ENCODE measurements at regions not wholly inside any gene's neighbourhood (a gene's known extent, or its start where the extent isn't known, plus 50 kb on each side); places are given as distances from the start of the nearest gene placed in this dataset.

DNA sequence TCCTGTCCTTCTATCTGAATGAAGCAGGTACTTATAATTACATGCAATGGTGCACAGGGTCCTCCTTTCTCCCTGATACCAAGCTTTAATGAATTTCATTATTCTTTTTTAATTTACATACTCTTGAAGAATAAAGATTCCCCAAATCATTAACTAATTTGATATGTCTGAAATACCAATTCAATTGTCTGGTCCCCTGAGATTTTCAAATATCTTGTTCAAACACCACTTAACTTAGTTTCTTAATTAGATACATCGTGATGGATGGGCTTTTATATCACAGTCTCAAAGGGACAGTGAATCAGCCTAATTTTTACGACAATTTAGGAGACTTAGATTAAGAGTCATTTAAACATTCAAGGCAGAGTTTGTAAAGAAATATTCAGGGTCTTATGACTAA, 1054.6 kb downstream of the PLA2G4A start:
- no peak overlapping the region for H3K9ac ChIP-seq (ENCODE audit: low read length)
- no peaks in the 10 kb centered on the region for H3K36me3 ChIP-seq (replicated peaks; ENCODE audit: insufficient read depth, low read length)
- H3K4me3 ChIP-seq (ENCODE audit: low read length): no peak overlapping the region
- H3K27me3 ChIP-seq (replicated peaks; ENCODE audit: insufficient read depth, low read length): no peaks in the 10 kb centered on the region
- no peak overlapping the region for H3K27ac ChIP-seq (ENCODE audit: low read length)
- H3K4me1 ChIP-seq (ENCODE audit: low read length): no peaks in the 10 kb centered on the region
- TF ChIP-seq EZH2 (optimal IDR thresholded peaks at IDR 0.05; ENCODE audit: low read depth, low read length) (no peak), EZH2phosphoT487 (IDR thresholded peaks at IDR 0.05; ENCODE audit: low read length) (no peak)
- TF ChIP-seq, protein P1, sequence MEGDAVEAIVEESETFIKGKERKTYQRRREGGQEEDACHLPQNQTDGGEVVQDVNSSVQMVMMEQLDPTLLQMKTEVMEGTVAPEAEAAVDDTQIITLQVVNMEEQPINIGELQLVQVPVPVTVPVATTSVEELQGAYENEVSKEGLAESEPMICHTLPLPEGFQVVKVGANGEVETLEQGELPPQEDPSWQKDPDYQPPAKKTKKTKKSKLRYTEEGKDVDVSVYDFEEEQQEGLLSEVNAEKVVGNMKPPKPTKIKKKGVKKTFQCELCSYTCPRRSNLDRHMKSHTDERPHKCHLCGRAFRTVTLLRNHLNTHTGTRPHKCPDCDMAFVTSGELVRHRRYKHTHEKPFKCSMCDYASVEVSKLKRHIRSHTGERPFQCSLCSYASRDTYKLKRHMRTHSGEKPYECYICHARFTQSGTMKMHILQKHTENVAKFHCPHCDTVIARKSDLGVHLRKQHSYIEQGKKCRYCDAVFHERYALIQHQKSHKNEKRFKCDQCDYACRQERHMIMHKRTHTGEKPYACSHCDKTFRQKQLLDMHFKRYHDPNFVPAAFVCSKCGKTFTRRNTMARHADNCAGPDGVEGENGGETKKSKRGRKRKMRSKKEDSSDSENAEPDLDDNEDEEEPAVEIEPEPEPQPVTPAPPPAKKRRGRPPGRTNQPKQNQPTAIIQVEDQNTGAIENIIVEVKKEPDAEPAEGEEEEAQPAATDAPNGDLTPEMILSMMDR (IDR thresholded peaks at IDR 0.05; ENCODE audit: low read length): no peak
- H3K4me2 ChIP-seq (ENCODE audit: low read depth, low read length): no peak overlapping the region
- H3K9me2 ChIP-seq (replicated peaks; ENCODE audit: insufficient read depth, low read length): no peaks in the 10 kb centered on the region
- H4K20me1 ChIP-seq (ENCODE audit: insufficient read depth, low read length): no peaks in the 10 kb centered on the region
- H2AFZ ChIP-seq (ENCODE audit: low read length): no peak overlapping the region
- no peaks in the 10 kb centered on the region for H3K79me2 ChIP-seq (ENCODE audit: low read length)
- H3K9me3 ChIP-seq (replicated peaks; ENCODE audit: insufficient read depth, low read length): no peaks in the 10 kb centered on the region
- no peaks in the 10 kb centered on the region for H3F3A ChIP-seq (ENCODE audit: insufficient read depth, low read length)
- DNase-seq: no peak

DNA sequence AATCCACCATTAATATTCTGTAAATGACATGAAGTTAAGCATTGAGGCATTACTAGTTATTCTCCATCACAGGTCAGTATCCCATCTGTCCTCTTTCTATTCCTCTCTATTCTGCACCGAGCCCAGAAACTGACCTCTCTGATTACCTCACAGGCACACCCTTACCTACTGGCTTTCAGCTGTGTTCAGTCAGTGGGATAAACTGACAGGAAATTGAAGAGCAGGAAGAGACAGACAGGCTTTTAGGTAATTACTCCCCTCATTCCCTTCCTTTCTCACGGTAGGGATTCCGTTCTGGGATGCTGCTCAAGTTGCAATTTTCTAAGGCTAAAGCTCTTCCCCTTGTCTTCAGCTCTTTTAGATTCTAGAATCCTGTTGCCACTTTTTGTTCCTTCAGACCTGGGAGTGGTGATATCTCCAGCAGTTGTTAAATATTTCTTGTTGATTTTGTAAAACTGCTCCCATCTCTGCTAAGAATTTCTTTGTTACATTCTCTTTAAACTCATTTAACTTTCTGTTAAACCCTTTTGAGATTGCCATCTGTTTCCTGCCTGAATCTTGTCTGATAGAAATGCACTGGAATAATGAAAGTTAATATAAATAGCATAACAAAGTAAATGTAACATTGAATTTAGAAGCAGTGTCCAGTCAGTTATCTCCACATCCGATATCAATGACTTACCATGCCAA, 1063.4 kb downstream of the PLA2G4A start:
- Histone ChIP-seq H3K4me3 (ENCODE audit: low read length) (no peak overlapping the region), H3F3A (ENCODE audit: insufficient read depth, low read length) (no peaks in the 10 kb centered on the region), H3K4me1 (ENCODE audit: low read length) (no peaks in the 10 kb centered on the region), H3K4me2 (ENCODE audit: low read depth, low read length) (no peak overlapping the region), H3K36me3 (replicated peaks; ENCODE audit: insufficient read depth, low read length) (no peaks in the 10 kb centered on the region), H3K9me3 (replicated peaks; ENCODE audit: insufficient read depth, low read length) (no peaks in the 10 kb centered on the region), H3K9ac (ENCODE audit: low read length) (no peak overlapping the region), H3K79me2 (ENCODE audit: low read length) (no peaks in the 10 kb centered on the region), H3K27ac (ENCODE audit: low read length) (no peak overlapping the region), H3K9me2 (replicated peaks; ENCODE audit: insufficient read depth, low read length) (no peaks in the 10 kb centered on the region), H3K27me3 (replicated peaks; ENCODE audit: insufficient read depth, low read length) (no peaks in the 10 kb centered on the region), H4K20me1 (ENCODE audit: insufficient read depth, low read length) (no peaks in the 10 kb centered on the region), H2AFZ (ENCODE audit: low read length) (no peak overlapping the region)
- DNase-seq: no peak
- no peak for TF ChIP-seq EZH2phosphoT487 (IDR thresholded peaks at IDR 0.05; ENCODE audit: low read length)
- TF ChIP-seq, protein P1 (IDR thresholded peaks at IDR 0.05; ENCODE audit: low read length): no peak
- no peak for TF ChIP-seq EZH2 (optimal IDR thresholded peaks at IDR 0.05; ENCODE audit: low read depth, low read length)

DNA sequence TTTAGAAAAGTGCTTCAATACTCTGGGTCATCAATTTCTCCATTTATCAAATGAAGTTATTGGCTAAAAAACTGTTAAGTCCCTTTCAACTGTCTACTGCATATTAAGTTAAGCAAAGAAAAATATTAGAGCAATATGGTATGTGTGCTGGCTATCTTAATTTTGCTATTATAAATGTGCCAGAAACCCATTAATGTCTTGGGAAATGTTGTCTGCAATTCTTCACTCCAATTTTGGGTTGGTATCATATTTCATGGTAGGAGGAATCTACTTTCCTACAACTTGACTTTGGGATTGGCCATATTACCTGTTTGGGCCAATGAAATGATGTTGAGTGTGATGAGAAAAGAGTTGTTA, 1063.9 kb downstream of the PLA2G4A start:
- Histone ChIP-seq H2AFZ (ENCODE audit: low read length) (no peak overlapping the region), H3K79me2 (ENCODE audit: low read length) (no peaks in the 10 kb centered on the region), H3K9ac (ENCODE audit: low read length) (no peak overlapping the region), H3K9me2 (replicated peaks; ENCODE audit: insufficient read depth, low read length) (no peaks in the 10 kb centered on the region), H3K27me3 (replicated peaks; ENCODE audit: insufficient read depth, low read length) (no peaks in the 10 kb centered on the region), H3K4me2 (ENCODE audit: low read depth, low read length) (no peak overlapping the region), H3K9me3 (replicated peaks; ENCODE audit: insufficient read depth, low read length) (no peaks in the 10 kb centered on the region), H3F3A (ENCODE audit: insufficient read depth, low read length) (no peaks in the 10 kb centered on the region), H3K36me3 (replicated peaks; ENCODE audit: insufficient read depth, low read length) (no peaks in the 10 kb centered on the region), H4K20me1 (ENCODE audit: insufficient read depth, low read length) (no peaks in the 10 kb centered on the region), H3K4me3 (ENCODE audit: low read length) (no peak overlapping the region), H3K27ac (ENCODE audit: low read length) (no peak overlapping the region), H3K4me1 (ENCODE audit: low read length) (no peaks in the 10 kb centered on the region)
- no peak for DNase-seq
- TF ChIP-seq EZH2 (optimal IDR thresholded peaks at IDR 0.05; ENCODE audit: low read depth, low read length): no peak
- TF ChIP-seq EZH2phosphoT487 (IDR thresholded peaks at IDR 0.05; ENCODE audit: low read length): no peak
- TF ChIP-seq, protein P1 (IDR thresholded peaks at IDR 0.05; ENCODE audit: low read length): no peak

Measured in MM.1S (cell line).